GM18907 (cell line): ENCODE measurements at regions not wholly inside any gene's neighbourhood (a gene's known extent, or its start where the extent isn't known, plus 50 kb on each side); places are given as distances from the start of the nearest gene placed in this dataset.

Source experiments
- ATAC-seq: cut with Tn5 transposase; IDR thresholded peaks from one replicate; pipeline ENCODE4 v1.9.1; 2021; ENCODE audit warnings: mild to moderate bottlenecking, moderate library complexity; ENCODE audit not compliant: unreplicated experiment

- no peak for ATAC-seq
Observed at GRCh38 chr4:17339376-17339775, 172.5 kb downstream of the QDPR start.

GRCh38 chr4:17336986-17337385 lies 174.9 kb downstream of the QDPR start:
- ATAC-seq = no peak

GRCh38 chr4:17336524-17336961 lies 175.3 kb downstream of the QDPR start:
- peak; percentile 85 for ATAC-seq

GRCh38 chr4:17336069-17336468 lies 175.8 kb downstream of the QDPR start:
- no peak for ATAC-seq

- no peak for ATAC-seq
Observed at GRCh38 chr4:17335371-17335770, 176.5 kb downstream of the QDPR start.

GRCh38 chr4:17332478-17332877 lies 179.4 kb downstream of the QDPR start:
- no peak for ATAC-seq

GRCh38 chr4:17329046-17329445 lies 182.8 kb downstream of the QDPR start:
- no peak for ATAC-seq

GRCh38 chr4:17328141-17328815 lies 183.6 kb downstream of the QDPR start:
- no peak for ATAC-seq

GRCh38 chr4:17327591-17327990 lies 184.3 kb downstream of the QDPR start:
- ATAC-seq = no peak

GRCh38 chr4:17326756-17327155 lies 185.1 kb downstream of the QDPR start:
- ATAC-seq = no peak

- no peak for ATAC-seq
Observed at GRCh38 chr4:17325098-17325497, 186.8 kb downstream of the QDPR start.

- peak; percentile 72 for ATAC-seq
Observed at GRCh38 chr4:17324386-17324830, 187.5 kb downstream of the QDPR start.

- no peak for ATAC-seq
Observed at GRCh38 chr4:17323554-17324385, 188.1 kb downstream of the QDPR start.

GRCh38 chr4:17322514-17322913 lies 189.4 kb downstream of the QDPR start:
- no peak for ATAC-seq

GRCh38 chr4:17320046-17320445 lies 191.8 kb downstream of the QDPR start:
- no peak for ATAC-seq

GRCh38 chr4:17317526-17317925 lies 194.4 kb downstream of the QDPR start:
- ATAC-seq = no peak

- no peak for ATAC-seq
Observed at GRCh38 chr4:17316566-17316965, 195.3 kb downstream of the QDPR start.

GRCh38 chr4:17315459-17315858 lies 196.4 kb downstream of the QDPR start:
- no peak for ATAC-seq

GRCh38 chr4:17313194-17313593 lies 198.7 kb downstream of the QDPR start:
- no peak for ATAC-seq

- peak; percentile 87 for ATAC-seq
Observed at GRCh38 chr4:17310269-17310652, 201.6 kb downstream of the QDPR start.

- peak; percentile 51 for ATAC-seq
Observed at GRCh38 chr4:17309567-17310268, 202.2 kb downstream of the QDPR start.

- no peak for ATAC-seq
Observed at GRCh38 chr4:17301869-17302268, 210.0 kb downstream of the QDPR start.
